Heart left ventricle (tissue), 16 donors: ENCODE measurements at regions not wholly inside any gene's neighbourhood (a gene's known extent, or its start where the extent isn't known, plus 50 kb on each side); places are given as distances from the start of the nearest gene placed in this dataset.
A peak's percentile ranks its signal among the peaks of the same experiment; 100 is the strongest.

Experiments
- ATAC-seq, 4 donors: fragments of 200-7000 bp; cut with Tn5 transposase; one replicate each; pipeline ENCODE4 v1.9.1; 2020 to 2022; ENCODE audit warnings: moderate library complexity in 4 of 4, mild to moderate bottlenecking in 3 of 4, moderate number of reproducible peaks in 1 of 4
- DNase-seq, 5 donors: peaks; one replicate each; pipeline ENCODE4 v3.0.0-alpha.2; 2020
- H3K27ac ChIP-seq, 12 donors: fragments of 200-600 bp; sonication (generic) in 4 of 12; one replicate each; pipeline versions ENCODE4 v1.5.0 to v1.8.0; 2016 to 2022; ENCODE audit warnings: mild to moderate bottlenecking in 2 of 12
- H3K27me3 ChIP-seq, 9 donors: fragments of 200-600 bp; sonication (generic) in 2 of 9; one replicate each; pipeline versions ENCODE4 v1.5.1 to v1.8.0; 2016 to 2022; ENCODE audit warnings: mild to moderate bottlenecking in 3 of 9
- H3K36me3 ChIP-seq, 9 donors: fragments of 200-600 bp; sonication (generic) in 2 of 9; one replicate each; pipeline versions ENCODE4 v1.5.0 to v1.8.0; 2018 to 2022; ENCODE audit warnings: mild to moderate bottlenecking in 2 of 9
- H3K4me1 ChIP-seq, 12 donors: fragments of 200-600 bp; sonication (generic) in 4 of 12; one replicate each; pipeline versions ENCODE4 v1.5.0 to v1.8.0; 2016 to 2022; ENCODE audit warnings: mild to moderate bottlenecking in 3 of 12
- H3K4me3 ChIP-seq, 12 donors: fragments of 200-600 bp; sonication (generic) in 4 of 12; one replicate each; pipeline versions ENCODE4 v1.5.0 to v1.8.0; 2017 to 2022; ENCODE audit warnings: mild to moderate bottlenecking in 9 of 12, moderate library complexity in 4 of 12
- H3K9me3 ChIP-seq, 12 donors: fragments of 200-600 bp; sonication (generic) in 4 of 12; one replicate each; pipeline versions ENCODE4 v1.5.0 to v1.8.0; 2016 to 2022; ENCODE audit warnings: mild to moderate bottlenecking in 1 of 12
- CTCF ChIP-seq, 12 donors: fragments of 200-600 bp; sonication (generic) in 4 of 12; IDR thresholded peaks; one replicate each; pipeline versions ENCODE4 v1.5.0 to v1.8.0; 2018 to 2022; ENCODE audit warnings: antibody characterized with exemption in 12 of 12, mild to moderate bottlenecking in 5 of 12
- POLR2A ChIP-seq, 2 donors: fragments of 450-650 bp; IDR thresholded peaks; one replicate each; pipeline ENCODE4 v1.6.1; 2017; ENCODE audit warnings: antibody characterized with exemption in 2 of 2, mild to moderate bottlenecking in 2 of 2, moderate library complexity in 2 of 2
- WGBS, 4 donors: extraction: QIAGEN DNeasy Blood & Tissue Kit in 2 of 4; methylation state at CpG; one replicate each; pipeline versions ENCODE4 v1.1.5 to v1.1.7; 2013 to 2018; 5-methylcytosine and 5-hydroxymethylcytosine counted together
- intact Hi-C, 10 donors: fragments of 100-400 bp; cut with DNase I; formaldehyde crosslinking; loops; one replicate each; pipeline versions ENCODE4 v1.11.1 to v1.14.2; 2022
- donor health status: ischemic (EF 13 %, LVEDD 7.1; RV severe dilation, severe dysfunction).
- donor health status: healthy with polysubstance abuse.
- donor health status: DM: no; HTN: yes; CAD: no.
- donor health status: DM: no; HTN: no; CAD: no.
- donor health status: ischemic (EF 25% LVEDD 6.9; RV normal size, moderate dysfunction).
- donor health status: ischemic (EF 25% LVEDD 5.7; RV mildly dilated, moderate dysfunction).
- donor health status: healthy.
- donor health status: DM: yes; HTN: yes; CAD: no.
- donor health status: ischemic (EF 35%, LVEDD 5.7; RV mildly dilated, moderate dysfunction).
- donor health status: nonischemic (EF 11% LVEDD 7.7; RV severe dilation, severe dysfunction).
- donor health status: DM: yes; HTN: yes; CAD: no.
- donor health status: PGD.
- donor health status: ischemic (EF 29% LVEDD 5.4; RV normal size, mild dysfunction).
- donor health status: nonischemic (EF 23%, LVEDD 6.1; RV moderate dilation, normal function).

- intact Hi-C loops: loop anchor here in 3 of 10 donors (2.0 to 10.0 kb wide), 2 partner anchors 90 to 94 kb away; no protein-coding TSS in a partner anchor
- ATAC-seq (peak; percentile 42 to 88 (median 60)), DNase-seq (peak; percentile 36 to 67 (median 63))
- H3K27ac ChIP-seq: peak overlapping the region in 10 of 12 donors; percentile 26 to 68 (median 48)
- TF ChIP-seq POLR2A (IDR thresholded peaks at IDR 0.05) (no peak), CTCF (IDR thresholded peaks at IDR 0.05) (no peak)
- no peaks in the 10 kb centered on the region for H3K9me3 ChIP-seq
- peak overlapping the region in 6 of 12 donors; percentile 10 to 32 (median 26) for H3K4me3 ChIP-seq
- WGBS, 4 donors: 8 to 24% (median 13%) methylated on average over 38 to 43 of the region's 43 CpGs
- H3K27me3 ChIP-seq: peaks cover 0 to 25% (median 4%) of the 10 kb centered on the region in 9 donors
- H3K4me1 ChIP-seq: peaks cover 0 to 18% (median 7%) of the 10 kb centered on the region in 12 donors
- no peaks in the 10 kb centered on the region for H3K36me3 ChIP-seq
Measured at GRCh38 chr12:115598871-115599811, 678.4 kb downstream of the MED13L start.

- Histone ChIP-seq H3K27ac (no peak overlapping the region), H3K4me3 (no peak overlapping the region), H3K36me3 (no peaks in the 10 kb centered on the region), H3K9me3 (no peaks in the 10 kb centered on the region), H3K4me1 (peaks cover 0 to 18% (median 7%) of the 10 kb centered on the region in 12 donors), H3K27me3 (peaks cover 0 to 15% (median 4%) of the 10 kb centered on the region in 9 donors)
- 68 to 75% (median 69%) methylated on average over 3 of the region's 3 CpGs for WGBS, 4 donors
- TF ChIP-seq CTCF (IDR thresholded peaks at IDR 0.05) (no peak), POLR2A (IDR thresholded peaks at IDR 0.05) (no peak)
- ATAC-seq (no peak), DNase-seq (no peak)
- intact Hi-C loops: loop anchor here in 1 of 10 donors (10.0 kb wide), 1 partner anchor 92 kb away; no protein-coding TSS in a partner anchor
Measured at GRCh38 chr12:115597157-115597712, 680.3 kb downstream of the MED13L start.

- ATAC-seq: no peak
- 76 to 78% (median 77%) methylated on average over 9 of the region's 9 CpGs for WGBS, 4 donors
- Histone ChIP-seq H3K4me1 (peaks cover 0 to 19% (median 0%) of the 10 kb centered on the region in 12 donors), H3K27me3 (peaks cover 0 to 3% (median 0%) of the 10 kb centered on the region in 9 donors), H3K4me3 (no peak overlapping the region), H3K9me3 (peaks cover 0 to 4% (median 0%) of the 10 kb centered on the region in 12 donors), H3K36me3 (no peaks in the 10 kb centered on the region), H3K27ac (no peak overlapping the region)
- intact Hi-C loops: loop anchor here in 1 of 10 donors (10.0 kb wide), 1 partner anchor 133 kb away; no protein-coding TSS in a partner anchor
- TF ChIP-seq CTCF (IDR thresholded peaks at IDR 0.05) (no peak), POLR2A (IDR thresholded peaks at IDR 0.05) (no peak)
- DNase-seq: no peak
Measured at GRCh38 chr12:115588131-115588530, 689.4 kb downstream of the MED13L start.

GRCh38 chr12:115584156-115584555 is 693.3 kb downstream of the MED13L start:
- Histone ChIP-seq H3K36me3 (no peaks in the 10 kb centered on the region), H3K27ac (no peak overlapping the region), H3K9me3 (peaks cover 0 to 4% (median 0%) of the 10 kb centered on the region in 12 donors), H3K27me3 (peaks cover 0 to 3% (median 0%) of the 10 kb centered on the region in 9 donors), H3K4me1 (peaks cover 0 to 13% (median 0%) of the 10 kb centered on the region in 12 donors), H3K4me3 (no peak overlapping the region)
- WGBS, 4 donors: 56 to 78% (median 68%) methylated on average over 2 of the region's 2 CpGs
- intact Hi-C loops: loop anchor here in 1 of 10 donors (5.0 to 10.0 kb wide), 2 partner anchors 72 to 129 kb away; no protein-coding TSS in a partner anchor
- no peak for TF ChIP-seq CTCF (IDR thresholded peaks at IDR 0.05)
- TF ChIP-seq POLR2A (IDR thresholded peaks at IDR 0.05): no peak
- ATAC-seq (no peak), DNase-seq (no peak)
